ENCODE measurements at regions not wholly inside any gene's neighbourhood (a gene's known extent, or its start where the extent isn't known, plus 50 kb on each side); places are given as distances from the start of the nearest gene placed in this dataset.

- H3K9me3 ChIP-seq (ENCODE audit: low read depth): no peaks in the 10 kb centered on the region
- H3K36me3 ChIP-seq: no peaks in the 10 kb centered on the region
- TF ChIP-seq, protein P1, sequence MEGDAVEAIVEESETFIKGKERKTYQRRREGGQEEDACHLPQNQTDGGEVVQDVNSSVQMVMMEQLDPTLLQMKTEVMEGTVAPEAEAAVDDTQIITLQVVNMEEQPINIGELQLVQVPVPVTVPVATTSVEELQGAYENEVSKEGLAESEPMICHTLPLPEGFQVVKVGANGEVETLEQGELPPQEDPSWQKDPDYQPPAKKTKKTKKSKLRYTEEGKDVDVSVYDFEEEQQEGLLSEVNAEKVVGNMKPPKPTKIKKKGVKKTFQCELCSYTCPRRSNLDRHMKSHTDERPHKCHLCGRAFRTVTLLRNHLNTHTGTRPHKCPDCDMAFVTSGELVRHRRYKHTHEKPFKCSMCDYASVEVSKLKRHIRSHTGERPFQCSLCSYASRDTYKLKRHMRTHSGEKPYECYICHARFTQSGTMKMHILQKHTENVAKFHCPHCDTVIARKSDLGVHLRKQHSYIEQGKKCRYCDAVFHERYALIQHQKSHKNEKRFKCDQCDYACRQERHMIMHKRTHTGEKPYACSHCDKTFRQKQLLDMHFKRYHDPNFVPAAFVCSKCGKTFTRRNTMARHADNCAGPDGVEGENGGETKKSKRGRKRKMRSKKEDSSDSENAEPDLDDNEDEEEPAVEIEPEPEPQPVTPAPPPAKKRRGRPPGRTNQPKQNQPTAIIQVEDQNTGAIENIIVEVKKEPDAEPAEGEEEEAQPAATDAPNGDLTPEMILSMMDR (IDR thresholded peaks at IDR 0.05; ENCODE audit: low read depth, low read length): no peak
- peaks cover 6% of the 10 kb centered on the region for H3K4me1 ChIP-seq (ENCODE audit: low read depth)
- H3K27ac ChIP-seq: no peak overlapping the region
- H3K27me3 ChIP-seq: no peaks in the 10 kb centered on the region
- no peak for DNase-seq (ENCODE audit: low read depth in 1 of 2, low spot score in 1 of 2)
- H3K4me3 ChIP-seq: no peak overlapping the region
These were observed 871.6 kb upstream of the GOT2 start for GRCh38 chr16:59605706-59606105.

DNA sequence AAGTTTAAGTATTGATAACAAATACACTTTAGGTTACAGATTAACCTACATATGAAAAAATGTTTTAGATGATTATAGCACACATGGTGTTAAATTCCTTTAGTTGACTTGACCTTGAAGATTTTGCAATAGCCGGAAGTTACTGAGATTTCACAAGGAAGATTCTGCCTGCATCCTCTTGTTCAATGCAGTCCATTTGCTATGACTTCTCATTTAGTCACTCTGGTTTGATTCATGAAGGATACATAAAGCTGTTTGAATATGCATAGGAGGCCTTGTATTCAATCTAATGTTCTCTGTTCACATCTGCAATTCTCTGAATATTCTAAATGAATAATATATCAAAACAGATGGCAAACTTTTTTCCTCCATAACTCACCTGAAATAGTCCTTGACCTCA, 870.2 kb upstream of the GOT2 start:
- Histone ChIP-seq H3K4me1 (ENCODE audit: low read depth) (peaks cover 6% of the 10 kb centered on the region), H3K27ac (no peak overlapping the region), H3K9me3 (ENCODE audit: low read depth) (no peaks in the 10 kb centered on the region), H3K36me3 (no peaks in the 10 kb centered on the region), H3K4me3 (no peak overlapping the region), H3K27me3 (no peaks in the 10 kb centered on the region)
- peak in 1 of 2 donors; percentile 44 for DNase-seq (ENCODE audit: low read depth in 1 of 2, low spot score in 1 of 2)
- TF ChIP-seq, protein P1 (IDR thresholded peaks at IDR 0.05; ENCODE audit: low read depth, low read length): no peak

DNA sequence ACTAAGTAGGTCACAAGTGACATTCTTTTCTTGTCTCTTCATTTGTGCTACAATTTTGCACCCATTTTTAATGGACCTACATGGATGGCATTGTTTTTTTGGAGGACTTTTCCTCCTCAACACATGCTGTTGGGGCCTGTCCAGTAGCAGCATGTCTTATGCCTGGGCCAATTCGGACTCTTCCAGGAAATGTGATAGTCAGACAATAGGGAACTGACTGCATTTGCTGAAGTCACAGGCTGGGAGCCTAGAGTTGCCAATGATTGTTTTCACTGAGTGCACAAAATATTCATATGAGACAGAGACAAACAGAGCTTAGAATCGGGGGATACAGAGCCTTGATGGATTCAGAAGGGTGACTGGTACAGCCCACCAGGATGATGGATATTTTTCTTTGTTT, 867.3 kb upstream of the GOT2 start:
- no peaks in the 10 kb centered on the region for H3K9me3 ChIP-seq (ENCODE audit: low read depth)
- DNase-seq (ENCODE audit: low read depth in 1 of 2, low spot score in 1 of 2): no peak
- H3K4me3 ChIP-seq: no peak overlapping the region
- no peaks in the 10 kb centered on the region for H3K27me3 ChIP-seq
- peaks cover 6% of the 10 kb centered on the region for H3K4me1 ChIP-seq (ENCODE audit: low read depth)
- TF ChIP-seq, protein P1 (IDR thresholded peaks at IDR 0.05; ENCODE audit: low read depth, low read length): no peak
- no peak overlapping the region for H3K27ac ChIP-seq
- H3K36me3 ChIP-seq: no peaks in the 10 kb centered on the region

DNA sequence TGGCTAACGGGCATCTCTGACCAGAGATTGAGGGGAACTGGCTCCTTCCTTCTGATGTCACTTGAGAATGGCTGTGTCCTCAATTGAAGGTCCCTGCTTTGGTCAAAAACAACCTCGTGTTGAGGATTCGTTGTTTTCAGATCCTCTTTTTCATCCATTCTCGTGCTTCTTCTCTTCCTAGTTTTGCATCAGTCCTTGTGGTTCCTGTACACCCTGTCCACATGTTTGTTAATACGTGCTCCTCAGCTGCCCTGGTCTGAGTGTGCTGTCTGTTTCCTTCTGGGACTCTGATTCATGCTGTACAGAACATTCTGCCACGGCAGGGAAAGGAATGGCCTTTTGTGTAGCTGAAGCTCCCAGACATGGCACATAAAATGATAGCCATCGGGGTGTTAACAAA, 863.2 kb upstream of the GOT2 start:
- Histone ChIP-seq H3K27ac (no peak overlapping the region), H3K4me3 (no peak overlapping the region), H3K36me3 (no peaks in the 10 kb centered on the region), H3K4me1 (ENCODE audit: low read depth) (no peaks in the 10 kb centered on the region), H3K9me3 (ENCODE audit: low read depth) (no peaks in the 10 kb centered on the region), H3K27me3 (no peaks in the 10 kb centered on the region)
- TF ChIP-seq, protein P1 (IDR thresholded peaks at IDR 0.05; ENCODE audit: low read depth, low read length): no peak
- DNase-seq (ENCODE audit: low read depth in 1 of 2, low spot score in 1 of 2): peak in 1 of 2 donors; percentile 5

DNA sequence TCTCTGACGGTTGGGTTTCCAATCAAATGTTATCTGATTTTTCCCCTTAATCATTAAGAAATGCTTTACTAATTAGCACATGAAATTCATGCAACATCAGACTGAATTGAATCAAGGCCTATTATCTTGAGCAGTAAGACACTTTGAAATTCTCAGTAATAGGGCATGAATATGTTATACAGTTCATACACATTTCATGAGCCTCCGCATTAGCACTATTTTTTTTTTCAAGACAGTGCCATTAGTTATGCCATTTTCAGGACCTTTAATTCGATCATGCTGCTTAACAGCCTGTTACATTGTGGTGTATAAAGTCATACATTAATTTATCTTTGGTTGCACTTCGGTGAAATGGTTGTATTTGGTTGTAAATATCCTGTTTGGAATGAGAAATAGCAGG, 862.6 kb upstream of the GOT2 start:
- Histone ChIP-seq H3K9me3 (ENCODE audit: low read depth) (no peaks in the 10 kb centered on the region), H3K36me3 (no peaks in the 10 kb centered on the region), H3K4me3 (no peak overlapping the region), H3K4me1 (ENCODE audit: low read depth) (no peaks in the 10 kb centered on the region), H3K27me3 (no peaks in the 10 kb centered on the region), H3K27ac (no peak overlapping the region)
- TF ChIP-seq, protein P1 (IDR thresholded peaks at IDR 0.05; ENCODE audit: low read depth, low read length): no peak
- no peak for DNase-seq (ENCODE audit: low read depth in 1 of 2, low spot score in 1 of 2)

DNA sequence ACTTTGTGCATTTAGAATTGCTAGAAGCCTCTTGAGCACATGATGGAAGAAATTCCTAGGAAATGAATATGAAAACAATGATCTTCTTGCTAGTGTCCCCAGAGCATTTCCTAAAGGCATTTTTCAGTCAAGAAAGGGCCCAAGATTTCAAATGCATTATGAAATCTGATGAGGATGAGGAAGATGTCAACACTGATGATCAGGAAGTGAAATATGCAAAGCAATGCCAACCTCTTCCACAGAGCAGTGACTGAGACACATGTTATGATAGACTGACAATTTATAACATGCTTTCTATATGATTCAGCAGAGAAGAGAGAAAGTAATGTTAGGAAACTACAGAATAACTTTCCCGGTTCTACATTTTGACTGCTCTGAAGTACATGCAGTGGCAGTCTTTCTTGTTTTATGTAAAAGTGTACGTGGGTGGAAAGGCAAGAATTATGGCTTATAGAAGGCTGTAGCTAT, 859.1 kb upstream of the GOT2 start:
- no peaks in the 10 kb centered on the region for H3K27me3 ChIP-seq
- DNase-seq (ENCODE audit: low read depth in 1 of 2, low spot score in 1 of 2): peak in 1 of 2 donors; percentile 43
- H3K4me1 ChIP-seq (ENCODE audit: low read depth): peaks cover 5% of the 10 kb centered on the region
- no peak overlapping the region for H3K27ac ChIP-seq
- TF ChIP-seq, protein P1 (IDR thresholded peaks at IDR 0.05; ENCODE audit: low read depth, low read length): no peak
- no peak overlapping the region for H3K4me3 ChIP-seq
- H3K9me3 ChIP-seq (ENCODE audit: low read depth): no peaks in the 10 kb centered on the region
- H3K36me3 ChIP-seq: no peaks in the 10 kb centered on the region

Data from cardiac muscle cell (in vitro differentiated cells and primary cell).